GM18868 (cell line): ENCODE measurements at regions not wholly inside any gene's neighbourhood (a gene's known extent, or its start where the extent isn't known, plus 50 kb on each side); places are given as distances from the start of the nearest gene placed in this dataset.
A peak's percentile ranks its signal among the peaks of the same experiment; 100 is the strongest.
"Not testable (repeated sequence)": the region's sequence is repeated elsewhere in the genome, so short reads cannot be mapped to it uniquely, and the experiment has no call there.

ENCODE experiments used
- ATAC-seq: cut with Tn5 transposase; IDR thresholded peaks from one replicate; pipeline ENCODE4 v1.9.1; 2021; ENCODE audit warnings: mild to moderate bottlenecking, moderate library complexity; ENCODE audit not compliant: unreplicated experiment

DNA sequence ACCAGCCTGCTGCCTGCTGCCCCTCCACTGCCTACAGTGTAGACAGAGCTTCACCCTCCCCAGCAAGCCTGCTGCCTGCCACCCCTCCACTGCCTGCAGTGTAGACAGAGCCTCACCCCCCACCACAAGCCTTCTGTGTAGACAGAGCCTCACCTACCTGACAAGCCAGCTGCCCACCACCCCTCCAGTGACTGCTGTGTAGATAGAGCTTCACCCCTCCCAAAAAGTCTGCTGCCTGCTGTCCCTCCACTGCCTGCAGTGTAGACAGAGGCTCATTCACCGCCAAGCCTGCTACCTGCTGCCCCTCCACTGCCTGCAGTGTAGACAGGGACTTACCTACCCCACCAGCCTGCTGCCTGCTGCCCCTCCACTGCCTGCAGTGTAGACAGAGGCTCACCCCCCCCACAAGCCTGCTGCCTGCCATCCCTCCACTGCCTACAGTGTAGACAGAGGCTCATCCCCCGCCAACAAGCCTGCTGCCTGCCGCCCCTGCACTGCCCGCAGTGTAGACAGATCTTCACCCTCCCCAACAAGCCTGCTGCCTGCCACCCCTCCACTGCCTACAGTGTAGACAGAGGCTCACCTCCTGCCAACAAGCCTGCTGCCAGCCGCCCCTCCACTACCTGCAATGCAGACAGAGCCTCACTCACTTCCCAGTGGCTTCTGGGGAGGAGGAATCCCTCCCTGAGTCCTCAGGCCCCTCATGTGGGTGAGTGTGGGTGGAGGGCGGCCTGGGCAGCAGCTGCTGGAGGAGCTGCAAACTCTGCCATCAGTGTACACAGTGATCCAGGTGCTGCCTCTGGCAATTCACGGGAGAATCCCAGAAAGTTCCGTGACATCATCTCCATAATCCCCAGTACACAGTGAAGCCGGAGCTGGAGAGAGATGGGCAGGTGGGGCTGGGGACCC, 140.9 kb downstream of the DLL1 start:
- no peak for ATAC-seq

DNA sequence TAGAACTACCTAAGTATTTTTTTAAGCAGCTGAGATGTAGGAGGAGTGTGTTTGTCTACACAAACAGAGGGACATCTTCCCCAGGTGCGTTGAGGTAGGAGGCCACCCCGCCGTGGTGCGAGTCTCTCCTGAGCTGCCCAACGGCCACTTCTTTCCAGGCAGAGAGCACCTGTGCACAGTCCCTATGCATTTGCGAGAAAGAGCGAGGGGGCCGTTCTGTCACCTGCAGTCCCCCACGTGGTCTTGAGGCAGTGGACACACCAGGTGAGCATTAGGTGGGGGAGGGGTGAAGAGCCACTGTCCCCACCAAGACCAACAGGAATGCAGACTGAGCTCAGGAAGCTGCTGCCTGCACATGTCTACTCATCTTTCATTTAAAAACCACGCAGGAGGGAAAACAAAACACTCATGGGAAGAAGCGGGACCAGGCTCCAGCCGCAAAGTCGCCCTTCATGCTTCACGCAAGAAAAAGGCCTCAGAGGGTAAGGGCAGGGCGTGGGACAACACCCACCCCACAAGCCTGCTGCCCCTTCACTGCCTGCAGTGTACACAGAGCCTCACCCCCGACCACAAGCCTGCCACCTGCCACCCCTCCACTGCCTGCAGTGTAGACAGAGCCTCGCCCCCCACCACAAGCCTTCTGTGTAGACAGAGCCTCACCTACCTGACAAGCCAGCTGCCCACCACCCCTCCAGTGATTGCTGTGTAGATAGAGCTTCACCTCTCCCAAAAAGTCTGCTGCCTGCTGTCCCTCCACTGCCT, 142.0 kb downstream of the DLL1 start:
- no peak for ATAC-seq

DNA sequence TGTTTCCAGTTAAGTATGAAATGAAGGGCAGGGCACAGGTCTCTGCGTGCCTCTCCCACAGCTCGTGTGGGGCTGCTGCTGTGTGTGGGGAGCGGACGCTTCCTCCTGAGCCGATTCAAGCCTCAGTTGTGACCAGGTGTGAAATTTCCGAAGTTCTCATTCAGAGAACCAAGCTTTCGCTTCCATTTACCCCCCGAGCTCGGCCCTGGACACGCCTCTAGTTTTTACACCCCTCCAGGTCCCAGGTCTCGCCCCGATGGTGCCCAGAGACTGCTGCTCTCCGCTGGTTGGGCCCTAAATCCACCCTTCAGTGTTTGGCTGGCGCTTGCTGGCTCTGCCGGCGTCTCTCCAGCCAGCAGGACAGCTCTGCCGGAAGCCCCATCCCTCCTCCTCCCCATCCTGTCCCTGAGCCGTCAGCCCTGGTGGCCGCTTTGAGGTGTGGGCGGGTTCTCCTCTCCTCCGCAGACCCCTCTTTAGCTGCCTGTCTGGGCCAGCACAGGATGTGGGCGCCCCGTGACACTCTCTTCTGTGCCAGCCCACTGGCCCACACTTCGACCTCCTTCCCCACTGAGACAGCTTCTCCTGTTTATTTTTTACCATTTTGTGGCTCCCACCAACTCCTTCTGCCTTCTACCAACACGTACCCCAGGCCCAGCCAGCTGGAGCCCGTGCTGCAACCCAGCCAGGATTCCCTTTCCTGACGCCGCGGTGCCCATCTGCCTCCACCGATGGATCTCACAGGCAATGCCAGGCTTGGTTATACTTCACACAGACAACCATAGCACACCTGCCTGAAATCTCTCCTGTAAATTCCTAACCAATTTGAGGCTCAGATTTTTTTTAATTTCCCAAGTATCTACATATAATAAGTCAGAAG, 142.8 kb downstream of the DLL1 start:
- peak; percentile 71 for ATAC-seq

DNA sequence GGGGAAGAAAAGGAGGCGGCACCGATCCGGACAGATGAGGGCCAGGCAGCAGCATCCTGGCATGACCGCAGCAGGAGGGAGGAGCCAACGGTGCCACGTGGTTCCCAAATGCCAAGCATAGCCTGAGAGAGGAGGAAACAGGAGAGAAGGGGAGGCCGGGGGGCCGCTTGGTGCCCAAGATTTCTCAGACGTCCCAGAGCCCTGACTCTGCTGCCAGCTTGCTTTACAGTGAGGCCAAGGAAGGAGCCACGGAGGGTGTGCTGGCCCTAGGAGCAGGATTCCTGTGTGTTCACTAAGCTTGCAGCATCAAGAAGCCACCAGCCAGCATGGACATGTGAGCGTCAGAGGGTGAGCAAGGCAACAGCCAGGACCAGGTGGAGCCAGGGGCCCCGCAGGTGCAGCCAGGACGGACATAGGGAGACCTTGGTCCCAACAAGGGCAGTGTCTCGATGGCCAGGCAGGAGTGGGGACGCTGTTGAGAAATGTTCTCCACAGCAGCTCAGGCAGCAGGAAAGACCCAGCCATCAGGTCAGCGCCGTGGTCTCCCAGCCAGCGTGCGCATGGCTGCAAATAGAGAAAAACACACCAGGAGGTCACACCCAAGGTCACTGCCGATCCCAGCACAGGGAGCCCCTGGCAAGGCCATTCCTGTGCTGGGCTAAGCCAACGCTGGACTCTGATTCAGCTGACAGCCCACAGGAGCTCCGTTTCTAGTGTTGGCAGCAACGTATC, 143.7 kb downstream of the DLL1 start:
- no peak for ATAC-seq

DNA sequence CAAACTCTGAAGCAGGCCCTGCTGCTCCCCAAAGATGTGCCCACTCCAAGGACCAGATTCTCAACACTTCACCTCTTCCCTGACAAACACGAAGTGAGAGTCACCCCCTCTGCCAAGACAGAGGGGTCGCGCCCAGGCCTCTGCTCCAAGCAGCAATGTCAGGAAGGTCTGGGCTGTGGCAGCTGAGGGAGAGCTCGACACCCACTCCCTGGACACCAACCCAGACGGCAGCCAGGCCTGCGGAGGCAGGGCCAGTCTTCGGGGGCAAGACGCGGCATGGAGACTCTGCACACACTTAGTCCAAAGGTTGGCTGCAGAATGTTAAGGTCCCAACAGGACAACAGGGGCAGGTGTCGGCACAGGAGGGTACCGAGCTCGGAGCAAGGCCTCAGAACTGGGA, 144.2 kb downstream of the DLL1 start:
- ATAC-seq, result no peak

DNA sequence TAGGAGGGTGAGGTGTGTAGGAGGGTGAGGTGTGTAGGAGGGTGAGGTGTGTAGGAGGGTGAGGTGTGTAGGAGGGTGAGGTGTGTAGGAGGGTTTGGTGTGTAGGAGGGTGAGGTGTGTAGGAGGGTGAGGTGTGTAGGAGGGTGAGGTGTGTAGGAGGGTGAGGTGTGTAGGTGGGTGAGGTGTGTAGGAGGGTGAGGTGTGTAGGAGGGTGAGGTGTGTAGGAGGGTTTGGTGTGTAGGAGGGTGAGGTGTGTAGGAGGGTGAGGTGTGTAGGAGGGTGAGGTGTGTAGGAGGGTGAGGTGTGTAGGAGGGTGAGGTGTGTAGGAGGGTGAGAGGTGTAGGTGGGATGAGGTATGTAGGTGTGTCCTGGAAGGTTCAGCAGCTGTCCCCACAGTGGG, 144.7 kb downstream of the DLL1 start:
- ATAC-seq, result not testable (repeated sequence)

DNA sequence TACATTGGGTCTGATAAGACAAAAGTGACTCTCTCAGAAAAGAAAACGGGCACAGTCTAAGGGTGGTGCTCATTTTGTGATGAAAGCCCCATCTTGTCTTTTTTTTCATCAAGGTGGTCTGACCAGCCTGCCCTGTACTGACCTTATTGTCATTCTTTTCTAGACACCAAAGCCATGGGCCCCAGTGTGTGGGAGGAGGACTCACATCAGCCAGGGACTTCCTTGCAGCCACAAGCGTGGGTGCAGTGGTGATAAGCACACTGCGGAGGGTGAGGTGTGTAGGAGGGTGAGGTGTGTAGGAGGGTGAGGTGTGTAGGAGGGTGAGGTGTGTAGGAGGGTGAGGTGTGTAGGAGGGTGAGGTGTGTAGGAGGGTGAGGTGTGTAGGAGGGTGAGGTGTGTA, 145.2 kb downstream of the DLL1 start:
- ATAC-seq, result not testable (repeated sequence)

DNA sequence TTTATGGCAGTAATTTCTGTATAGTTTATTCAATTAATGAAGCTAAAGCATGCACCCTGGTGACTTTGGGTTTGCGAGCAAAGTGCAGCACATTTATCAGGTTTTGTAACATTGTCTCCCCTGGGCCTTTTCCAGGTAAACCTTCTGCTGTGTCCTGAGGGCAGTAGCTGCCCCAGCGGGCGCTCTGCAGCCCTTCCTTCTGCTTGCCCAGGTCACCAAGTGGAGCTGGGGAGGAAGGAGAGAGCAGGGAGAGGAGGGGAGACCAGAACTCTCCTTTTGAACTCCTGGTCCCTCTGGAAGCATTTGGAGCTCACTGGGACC, 145.6 kb downstream of the DLL1 start:
- no peak for ATAC-seq

DNA sequence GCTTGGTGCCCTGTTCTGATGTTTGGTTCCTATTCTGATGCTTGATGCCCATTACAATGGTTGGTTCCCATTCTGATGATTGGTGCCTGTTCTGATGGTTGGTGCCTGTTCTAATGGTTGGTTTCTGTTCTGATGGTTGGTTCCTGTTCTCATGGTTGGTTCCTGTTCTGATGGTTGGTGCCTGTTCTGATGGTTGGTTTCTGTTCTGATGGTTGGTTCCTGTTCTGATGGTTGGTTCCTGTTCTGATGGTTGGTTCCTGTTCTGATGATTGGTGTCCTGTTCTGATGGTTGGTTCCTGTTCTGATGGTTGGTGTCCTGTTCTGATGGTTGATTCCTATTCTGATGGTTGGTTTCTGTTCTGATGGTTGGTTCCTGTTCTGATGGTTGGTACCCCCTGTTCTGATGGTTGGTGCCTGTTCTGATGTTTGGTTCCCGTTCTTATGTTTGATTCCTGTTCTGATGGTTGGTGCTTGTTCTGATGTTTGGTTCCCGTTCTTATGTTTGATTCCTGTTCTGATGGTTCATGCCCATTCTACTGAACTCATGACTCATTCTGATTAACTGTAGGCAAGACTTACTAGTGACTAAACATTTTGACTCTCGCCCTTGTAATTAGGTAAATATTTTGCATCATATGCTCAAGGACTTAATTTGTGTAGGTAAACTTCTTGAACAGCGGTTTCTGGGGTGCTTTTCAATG, 146.2 kb downstream of the DLL1 start:
- ATAC-seq, result no peak

DNA sequence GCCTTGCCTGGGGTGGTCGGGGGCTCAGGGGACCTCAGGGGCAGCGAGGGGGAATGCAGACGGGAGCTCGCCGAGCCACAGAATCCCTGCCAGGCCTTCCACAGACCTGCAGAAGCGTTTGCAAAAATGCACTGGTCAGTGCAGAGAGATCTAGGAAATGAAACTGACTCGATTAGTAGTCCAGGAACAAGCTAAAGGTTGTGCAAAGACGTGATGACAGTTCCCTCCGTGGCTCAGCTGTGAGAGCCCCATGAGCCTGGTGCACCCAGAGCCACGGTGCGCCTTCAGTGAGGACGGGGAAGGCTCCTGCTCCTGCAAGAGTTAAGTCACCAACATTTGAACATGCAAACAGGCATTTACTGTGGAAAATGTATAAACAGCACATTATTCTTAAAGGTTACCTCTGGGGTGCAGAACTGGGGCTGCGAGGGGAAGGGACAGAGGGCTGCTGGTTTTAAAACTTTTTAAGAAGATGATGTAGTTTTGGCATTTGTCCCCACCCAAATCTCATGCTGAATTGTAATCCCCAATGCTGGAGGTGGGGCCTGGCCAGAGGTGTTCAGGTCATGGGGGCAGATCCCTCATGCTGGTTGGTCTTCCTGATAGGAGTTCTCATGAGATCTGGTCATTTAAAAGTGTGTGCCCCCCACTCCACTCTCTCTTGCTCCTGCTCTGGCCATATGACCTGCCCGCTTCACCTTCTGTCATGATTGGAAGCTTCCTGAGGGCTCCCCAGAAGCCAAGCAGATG, 147.3 kb downstream of the DLL1 start:
- no peak for ATAC-seq

DNA sequence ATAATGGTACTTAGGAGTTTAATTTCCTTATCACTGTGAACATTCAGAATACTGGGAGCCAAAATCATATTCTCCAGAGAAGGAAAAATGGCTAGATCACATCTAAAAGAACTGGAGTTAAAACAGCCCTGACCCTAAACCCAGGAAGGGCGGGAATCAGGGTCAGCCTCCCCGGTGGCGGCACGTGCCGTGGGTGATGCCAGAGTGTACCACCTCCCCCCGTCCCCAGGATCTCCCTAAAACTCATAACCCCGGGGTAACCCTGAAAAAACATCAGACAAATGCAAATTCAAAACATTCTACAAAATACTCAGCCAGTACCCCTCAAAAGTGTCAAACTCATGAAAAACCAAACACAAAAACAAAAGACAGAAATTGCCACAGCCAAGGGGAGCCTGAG, 148.3 kb downstream of the DLL1 start:
- ATAC-seq, result no peak

DNA sequence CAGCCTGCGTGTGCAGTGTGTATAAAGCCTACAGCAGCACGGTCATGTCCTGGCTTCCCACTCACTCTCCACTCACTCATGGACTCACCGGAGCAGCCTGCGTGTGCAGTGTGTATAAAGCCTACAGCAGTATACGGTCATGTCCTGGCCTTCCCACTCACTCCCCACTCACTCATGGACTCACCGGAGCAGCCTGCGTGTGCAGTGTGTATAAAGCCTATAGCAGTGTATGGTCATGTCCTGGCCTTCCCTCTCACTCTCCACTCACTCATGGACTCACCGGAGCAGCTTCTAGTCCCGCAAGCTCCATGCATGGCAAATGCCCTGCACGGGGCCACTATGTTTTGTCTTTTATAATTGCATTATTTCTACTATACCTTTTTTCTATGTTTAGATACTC, 149.8 kb downstream of the DLL1 start:
- ATAC-seq, result not testable (repeated sequence)

DNA sequence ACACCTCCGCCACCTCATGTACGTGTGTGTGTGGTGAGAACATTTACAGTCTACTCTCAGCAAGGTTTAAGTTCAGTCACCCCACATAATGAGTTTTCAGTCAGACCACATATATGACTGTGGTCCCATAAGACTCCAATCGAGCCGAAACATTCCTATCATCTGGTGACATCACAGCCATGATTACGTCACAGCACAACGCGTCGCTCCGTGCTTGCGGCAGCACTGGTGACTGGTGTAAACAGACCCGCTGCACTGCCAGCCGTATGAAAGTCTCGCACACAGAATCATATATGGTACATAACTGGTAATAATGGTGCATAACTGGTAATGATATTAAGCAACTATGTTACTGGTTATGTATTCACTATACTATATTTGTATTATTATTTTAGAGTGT, 150.7 kb downstream of the DLL1 start:
- no peak for ATAC-seq

DNA sequence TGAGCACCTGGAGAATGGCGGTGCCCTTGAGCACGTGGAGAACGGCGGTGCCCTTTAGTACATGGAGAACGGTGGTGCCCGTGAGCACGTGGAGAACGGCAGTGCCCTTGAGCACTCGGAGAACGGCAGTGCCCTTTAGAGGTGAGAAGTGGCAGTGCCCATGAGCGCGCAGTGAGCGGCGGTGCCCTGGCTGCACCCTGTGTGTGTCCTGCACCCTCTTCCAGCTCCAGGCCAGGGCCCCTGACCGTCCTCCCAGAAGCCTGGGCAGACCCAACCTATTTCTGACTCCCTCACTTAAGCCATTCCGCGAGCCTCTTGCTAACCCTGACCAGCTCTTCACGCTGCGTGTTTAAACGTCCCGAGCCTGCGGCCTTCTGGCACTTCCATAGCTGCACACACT, 151.3 kb downstream of the DLL1 start:
- ATAC-seq, result no peak

DNA sequence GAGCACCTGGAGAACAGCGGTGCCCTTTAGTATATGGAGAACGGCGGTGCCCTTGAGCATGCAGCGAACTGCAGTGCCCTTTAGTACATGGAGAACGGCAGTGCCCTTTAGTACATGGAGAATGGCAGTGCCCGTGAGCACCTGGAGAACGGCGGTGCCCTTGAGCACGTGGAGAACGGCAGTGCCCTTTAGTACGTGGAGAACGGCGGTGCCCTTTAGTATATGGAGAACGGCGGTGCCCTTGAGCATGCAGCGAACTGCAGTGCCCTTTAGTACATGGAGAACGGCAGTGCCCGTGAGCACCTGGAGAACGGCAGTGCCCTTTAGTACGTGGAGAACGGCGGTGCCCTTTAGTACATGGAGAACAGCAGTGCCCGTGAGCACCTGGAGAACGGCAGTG, 151.8 kb downstream of the DLL1 start:
- ATAC-seq, result not testable (repeated sequence)

DNA sequence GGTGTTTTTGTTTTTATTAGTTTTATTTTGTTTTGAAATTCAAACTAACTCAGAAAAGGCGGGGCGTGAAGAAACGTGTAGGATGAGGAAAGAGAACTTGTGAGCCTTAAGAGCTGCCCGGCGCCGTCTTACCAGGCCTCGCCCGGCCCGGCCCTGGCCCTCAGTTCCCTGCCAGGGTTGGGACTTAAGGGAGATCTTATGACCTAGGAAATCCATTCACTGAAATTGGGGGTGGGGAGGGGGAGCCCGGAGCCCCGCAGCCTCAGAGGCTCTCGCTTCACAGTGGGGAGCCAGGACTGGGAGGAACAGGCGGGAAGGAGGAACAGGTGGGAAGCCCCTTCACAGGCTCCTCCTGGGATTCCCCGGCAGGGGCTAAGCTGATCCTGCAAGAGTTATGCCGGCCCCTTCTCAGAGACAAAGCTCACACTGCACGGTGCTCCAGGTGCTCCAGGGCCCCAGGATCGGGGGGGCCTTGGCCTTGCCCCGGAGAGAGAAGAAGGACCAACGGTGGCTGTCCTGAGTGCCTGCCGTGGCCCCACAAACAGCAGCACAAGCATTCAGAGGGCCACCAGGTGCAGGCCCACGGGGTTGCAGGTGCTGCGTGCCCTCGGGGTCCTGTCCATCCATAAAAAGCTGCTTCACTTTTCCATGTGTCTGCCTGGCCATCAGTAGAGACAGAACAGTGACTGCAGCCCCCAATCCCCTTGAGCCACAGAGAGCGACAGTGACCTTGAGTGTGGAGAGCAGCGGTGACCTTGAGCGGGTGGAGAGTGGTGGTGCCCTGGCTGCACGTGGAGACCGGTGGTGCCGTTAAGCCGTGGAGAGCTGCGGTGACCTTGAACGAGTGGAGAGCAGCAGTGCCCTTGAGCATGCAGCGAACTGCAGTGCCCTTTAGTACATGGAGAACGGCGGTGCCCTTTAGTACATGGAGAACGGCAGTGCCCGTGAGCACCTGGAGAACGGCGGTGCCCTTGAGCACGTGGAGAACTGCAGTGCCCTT, 152.7 kb downstream of the DLL1 start:
- no peak for ATAC-seq

DNA sequence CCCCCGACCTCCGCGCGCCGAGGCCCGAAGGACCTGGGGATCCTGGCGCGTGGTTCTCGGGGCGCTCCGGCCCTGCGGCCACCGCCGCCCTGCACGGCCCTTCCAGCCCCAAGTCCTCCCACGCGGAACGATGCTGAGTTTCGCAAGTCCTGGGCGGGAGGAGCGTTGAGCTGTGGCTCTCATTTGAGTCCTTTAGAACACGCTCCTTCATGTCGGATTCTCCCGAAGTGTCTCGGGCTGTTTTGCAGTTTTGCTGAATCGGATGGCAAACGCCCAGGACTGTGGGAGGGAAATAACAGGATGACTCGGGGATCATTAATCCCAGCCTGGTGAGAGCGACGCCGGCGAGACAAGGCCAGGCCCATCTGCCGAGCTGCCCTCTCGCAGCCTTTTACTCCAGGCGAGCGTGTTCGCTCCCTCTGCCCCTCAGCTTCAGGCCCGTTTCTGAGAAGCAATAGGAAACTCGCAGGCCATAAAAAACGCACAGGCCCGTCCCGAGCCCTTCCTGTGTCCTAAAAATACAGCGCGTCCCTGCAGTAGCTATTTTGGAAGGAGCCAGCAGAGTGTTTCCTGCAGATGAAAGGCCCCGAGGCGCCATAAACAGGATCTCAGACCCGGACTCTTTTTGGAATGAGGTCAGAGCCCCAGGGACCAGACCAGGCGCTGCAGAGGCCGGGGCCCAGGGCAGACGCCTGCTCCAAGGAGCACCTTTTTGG, 153.5 kb downstream of the DLL1 start:
- no peak for ATAC-seq
